Lower lobe of right lung (tissue), 2 donors: ENCODE measurements at regions not wholly inside any gene's neighbourhood (a gene's known extent, or its start where the extent isn't known, plus 50 kb on each side); places are given as distances from the start of the nearest gene placed in this dataset.

Experiments used
- ATAC-seq, 2 donors: fragments of 200-7000 bp; cut with Tn5 transposase; one replicate each; pipeline ENCODE4 v1.9.1; 2020 to 2022; ENCODE audit warnings: mild to moderate bottlenecking in 2 of 2, moderate library complexity in 2 of 2
- DNase-seq: peaks from one replicate; pipeline ENCODE4 v3.0.0-alpha.2; 2020
- H3K27ac ChIP-seq: fragments of 200-600 bp; one replicate; pipeline ENCODE4 v1.8.0; 2022
- H3K27me3 ChIP-seq: fragments of 200-600 bp; one replicate; pipeline ENCODE4 v1.8.0; 2022; ENCODE audit warnings: low read depth
- H3K36me3 ChIP-seq: fragments of 200-600 bp; one replicate; pipeline ENCODE4 v1.8.0; 2022; ENCODE audit warnings: mild to moderate bottlenecking
- H3K4me1 ChIP-seq: fragments of 200-600 bp; one replicate; pipeline ENCODE4 v1.8.0; 2022
- H3K4me3 ChIP-seq: fragments of 200-600 bp; one replicate; pipeline ENCODE4 v1.8.0; 2022; ENCODE audit warnings: mild to moderate bottlenecking
- H3K9me3 ChIP-seq: fragments of 200-600 bp; one replicate; pipeline ENCODE4 v1.8.0; 2022
- intact Hi-C: fragments of 100-400 bp; cut with DNase I; formaldehyde crosslinking; loops from one replicate; pipeline ENCODE4 v1.11.0; 2022
- TF ChIP-seq, protein P1 (sequence below): fragments of 200-600 bp; IDR thresholded peaks from one replicate; pipeline ENCODE4 v1.8.0; 2022; ENCODE audit warnings: antibody characterized with exemption, mild to moderate bottlenecking
- donor health status: DM: no; HTN: yes; CAD: no; lungs with severe emphysema.

DNA sequence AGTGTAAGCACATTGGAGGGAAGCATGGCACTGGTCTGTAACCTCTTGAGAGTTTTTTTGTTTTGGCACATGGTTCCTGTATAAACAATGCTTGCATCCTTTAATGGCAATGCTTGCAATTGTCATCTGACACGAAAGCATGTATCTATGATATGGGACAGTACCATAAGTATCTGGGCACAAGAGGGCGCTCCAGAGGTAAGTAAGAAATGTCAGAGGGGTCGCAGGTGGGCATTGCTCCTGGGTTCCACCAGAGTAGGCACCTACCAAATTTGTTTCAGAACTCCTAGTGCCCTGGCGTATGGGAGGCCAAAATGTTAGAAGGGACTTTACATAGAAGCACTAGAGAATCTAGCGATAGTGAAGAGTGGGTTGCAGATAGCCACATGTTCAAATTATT, 58.7 kb upstream of the BCHE start:
- ATAC-seq, result no peak
- TF ChIP-seq, protein P1, sequence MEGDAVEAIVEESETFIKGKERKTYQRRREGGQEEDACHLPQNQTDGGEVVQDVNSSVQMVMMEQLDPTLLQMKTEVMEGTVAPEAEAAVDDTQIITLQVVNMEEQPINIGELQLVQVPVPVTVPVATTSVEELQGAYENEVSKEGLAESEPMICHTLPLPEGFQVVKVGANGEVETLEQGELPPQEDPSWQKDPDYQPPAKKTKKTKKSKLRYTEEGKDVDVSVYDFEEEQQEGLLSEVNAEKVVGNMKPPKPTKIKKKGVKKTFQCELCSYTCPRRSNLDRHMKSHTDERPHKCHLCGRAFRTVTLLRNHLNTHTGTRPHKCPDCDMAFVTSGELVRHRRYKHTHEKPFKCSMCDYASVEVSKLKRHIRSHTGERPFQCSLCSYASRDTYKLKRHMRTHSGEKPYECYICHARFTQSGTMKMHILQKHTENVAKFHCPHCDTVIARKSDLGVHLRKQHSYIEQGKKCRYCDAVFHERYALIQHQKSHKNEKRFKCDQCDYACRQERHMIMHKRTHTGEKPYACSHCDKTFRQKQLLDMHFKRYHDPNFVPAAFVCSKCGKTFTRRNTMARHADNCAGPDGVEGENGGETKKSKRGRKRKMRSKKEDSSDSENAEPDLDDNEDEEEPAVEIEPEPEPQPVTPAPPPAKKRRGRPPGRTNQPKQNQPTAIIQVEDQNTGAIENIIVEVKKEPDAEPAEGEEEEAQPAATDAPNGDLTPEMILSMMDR, result no peak
- Histone ChIP-seq H3K27ac (no peak overlapping the region), H3K9me3 (no peaks in the 10 kb centered on the region), H3K36me3 (no peaks in the 10 kb centered on the region), H3K4me1 (no peaks in the 10 kb centered on the region), H3K4me3 (no peak overlapping the region), H3K27me3 (no peaks in the 10 kb centered on the region)
- intact Hi-C loops, result no loop called here
- DNase-seq, result no peak

DNA sequence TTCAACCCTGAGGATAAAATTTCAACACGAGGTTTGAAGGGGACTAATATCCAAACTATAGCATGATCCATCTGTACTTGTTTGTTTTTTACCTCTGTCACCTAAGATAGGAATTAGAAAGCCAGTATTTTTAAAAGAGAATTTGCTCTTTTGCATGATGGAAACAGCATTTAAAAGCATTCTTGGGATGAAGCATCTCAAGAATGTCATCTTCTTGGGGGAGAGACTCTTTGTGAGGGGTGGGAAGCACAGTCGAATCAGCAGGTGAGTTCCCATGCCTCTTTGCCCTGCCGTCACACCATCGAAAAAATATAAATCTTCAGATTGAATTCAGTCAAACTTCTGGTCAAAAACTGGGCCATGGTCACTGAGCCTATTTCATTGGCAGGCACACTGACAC, 55.3 kb upstream of the BCHE start:
- Histone ChIP-seq H3K9me3 (no peaks in the 10 kb centered on the region), H3K4me1 (no peaks in the 10 kb centered on the region), H3K27me3 (no peaks in the 10 kb centered on the region), H3K4me3 (no peak overlapping the region), H3K36me3 (no peaks in the 10 kb centered on the region), H3K27ac (no peak overlapping the region)
- intact Hi-C loops, result no loop called here
- ATAC-seq (no peak), DNase-seq (no peak)
- TF ChIP-seq, protein P1, result no peak
